Stimulated activated naive CD8-positive, alpha-beta T cell treated with anti-CD3 and anti-CD28 coated beads, Interleukin-15, Interleukin-2, amounts not matched to agents 100 U/mL and 50 U/mL, for 24 hours (primary cell): ENCODE measurements at regions not wholly inside any gene's neighbourhood (a gene's known extent, or its start where the extent isn't known, plus 50 kb on each side); places are given as distances from the start of the nearest gene placed in this dataset.

ENCODE experiments used
- ATAC-seq: fragments of 150-1000 bp; cut with Tn5 transposase; one replicate; pipeline ENCODE4 v1.10.0; 2021
- DNase-seq: peaks from one replicate; pipeline ENCODE4 v3.0.0; 2021

- ATAC-seq (no peak), DNase-seq (no peak)
Measured at GRCh38 chr2:203813684-203814083, 53.9 kb upstream of the CTLA4 start.

GRCh38 chr2:203814661-203815540 is 52.7 kb upstream of the CTLA4 start:
- DNase-seq, result peak; percentile 52
- peak; percentile 67 for ATAC-seq

GRCh38 chr2:203815541-203815898 is 52.1 kb upstream of the CTLA4 start:
- DNase-seq, result no peak
- ATAC-seq, result no peak

- no peak for DNase-seq
- no peak for ATAC-seq
Measured at GRCh38 chr2:203817147-203817546, 50.4 kb upstream of the CTLA4 start.
